ENCODE measurements at regions not wholly inside any gene's neighbourhood (a gene's known extent, or its start where the extent isn't known, plus 50 kb on each side); places are given as distances from the start of the nearest gene placed in this dataset.

- TF ChIP-seq EP300 (IDR thresholded peaks at IDR 0.05; ENCODE audit: borderline replicate concordance in 1 of 2, low read depth in 2 of 2, low read length in 2 of 2): no peak
Observed at GRCh38 chr7:52504561-52504960, 530.9 kb upstream of the POM121L12 start (continued).

Measured in H1 (cell line).